Parathyroid adenoma (tissue), 2 donors: ENCODE measurements at regions not wholly inside any gene's neighbourhood (a gene's known extent, or its start where the extent isn't known, plus 50 kb on each side); places are given as distances from the start of the nearest gene placed in this dataset.

ENCODE experiments used
- H2AFZ ChIP-seq: fragments of 300-600 bp; sonication (generic); one replicate; pipeline ENCODE4 v1.7.0; 2017; ENCODE audit warnings: antibody characterized with exemption, mild to moderate bottlenecking
- H3K27ac ChIP-seq: fragments of 300-600 bp; sonication (generic); one replicate; pipeline ENCODE4 v1.7.0; 2017
- H3K27me3 ChIP-seq: fragments of 300-600 bp; sonication (generic); one replicate; pipeline ENCODE4 v1.7.0; 2017; ENCODE audit warnings: low read length; ENCODE audit not compliant: control insufficient read depth, insufficient read depth
- H3K36me3 ChIP-seq: fragments of 300-600 bp; sonication (generic); one replicate; pipeline ENCODE4 v1.7.0; 2017; ENCODE audit warnings: low read length; ENCODE audit not compliant: control insufficient read depth, insufficient read depth
- H3K4me1 ChIP-seq: fragments of 300-600 bp; sonication (generic); one replicate; pipeline ENCODE4 v1.7.0; 2017; ENCODE audit warnings: control low read depth
- H3K4me2 ChIP-seq: fragments of 300-600 bp; sonication (generic); one replicate; pipeline ENCODE4 v1.7.0; 2017; ENCODE audit warnings: low read length
- H3K4me3 ChIP-seq: fragments of 300-600 bp; sonication (generic); one replicate; pipeline ENCODE4 v1.7.0; 2017; ENCODE audit warnings: low read depth, low read length
- H3K79me2 ChIP-seq: fragments of 300-600 bp; sonication (generic); one replicate; pipeline ENCODE4 v1.7.0; 2017; ENCODE audit warnings: control low read depth
- H3K9ac ChIP-seq: fragments of 300-600 bp; sonication (generic); one replicate; pipeline ENCODE4 v1.7.0; 2017; ENCODE audit warnings: mild to moderate bottlenecking
- H3K9me3 ChIP-seq: fragments of 300-600 bp; sonication (generic); one replicate; pipeline ENCODE4 v1.7.0; 2017; ENCODE audit warnings: low read length; ENCODE audit not compliant: control insufficient read depth
- CTCF ChIP-seq: fragments of 300-600 bp; sonication (generic); IDR thresholded peaks from one replicate; pipeline ENCODE4 v1.7.0; 2017; ENCODE audit warnings: antibody characterized with exemption, mild to moderate bottlenecking
- donor health status: primary hyperparathyroidism.

- H3K27ac ChIP-seq: no peak overlapping the region
- H3K36me3 ChIP-seq: no peaks in the 10 kb centered on the region
- H3K4me1 ChIP-seq: no peaks in the 10 kb centered on the region
- no peaks in the 10 kb centered on the region for H3K27me3 ChIP-seq
- no peak overlapping the region for H3K4me3 ChIP-seq
- no peak overlapping the region for H3K9ac ChIP-seq
- no peaks in the 10 kb centered on the region for H3K79me2 ChIP-seq
- no peak overlapping the region for H3K4me2 ChIP-seq
- TF ChIP-seq CTCF: no peak
- no peaks in the 10 kb centered on the region for H3K9me3 ChIP-seq
- H2AFZ ChIP-seq: no peak overlapping the region
Measured at GRCh38 chrX:13261348-13261747, 58.5 kb downstream of the ATXN3L start.

GRCh38 chrX:13260598-13260997, 59.3 kb downstream of the ATXN3L start:
- Histone ChIP-seq H3K27me3 (no peaks in the 10 kb centered on the region), H3K27ac (no peak overlapping the region)

GRCh38 chrX:13258725-13259124, 61.1 kb downstream of the ATXN3L start:
- Histone ChIP-seq H3K27me3 (no peaks in the 10 kb centered on the region), H3K36me3 (no peaks in the 10 kb centered on the region), H3K4me3 (no peak overlapping the region), H3K79me2 (no peaks in the 10 kb centered on the region), H3K4me1 (no peaks in the 10 kb centered on the region), H3K27ac (no peak overlapping the region), H3K9ac (no peak overlapping the region), H2AFZ (no peak overlapping the region), H3K9me3 (no peaks in the 10 kb centered on the region), H3K4me2 (no peak overlapping the region)
- TF ChIP-seq CTCF: no peak

More at GRCh38 chrX:13260598-13260997, 59.3 kb downstream of the ATXN3L start:
- no peaks in the 10 kb centered on the region for H3K79me2 ChIP-seq
- H3K9ac ChIP-seq: no peak overlapping the region
- no peaks in the 10 kb centered on the region for H3K9me3 ChIP-seq
- TF ChIP-seq CTCF: no peak
- H3K36me3 ChIP-seq: no peaks in the 10 kb centered on the region
- no peak overlapping the region for H3K4me2 ChIP-seq
- H3K4me3 ChIP-seq: no peak overlapping the region
- H3K4me1 ChIP-seq: no peaks in the 10 kb centered on the region
- no peak overlapping the region for H2AFZ ChIP-seq

GRCh38 chrX:13258052-13258444, 61.8 kb downstream of the ATXN3L start:
- TF ChIP-seq CTCF: no peak
- no peaks in the 10 kb centered on the region for H3K4me1 ChIP-seq
- H3K9ac ChIP-seq: no peak overlapping the region

GRCh38 chrX:13257223-13258051, 62.4 kb downstream of the ATXN3L start:
- no peak overlapping the region for H3K4me3 ChIP-seq
- no peak overlapping the region for H3K9ac ChIP-seq
- H3K36me3 ChIP-seq: no peaks in the 10 kb centered on the region
- no peak overlapping the region for H2AFZ ChIP-seq
- no peak for TF ChIP-seq CTCF
- H3K27me3 ChIP-seq: no peaks in the 10 kb centered on the region
- no peaks in the 10 kb centered on the region for H3K79me2 ChIP-seq
- no peak overlapping the region for H3K4me2 ChIP-seq
- no peaks in the 10 kb centered on the region for H3K9me3 ChIP-seq
- H3K27ac ChIP-seq: no peak overlapping the region
- H3K4me1 ChIP-seq: no peaks in the 10 kb centered on the region

More at GRCh38 chrX:13258052-13258444, 61.8 kb downstream of the ATXN3L start:
- no peak overlapping the region for H3K27ac ChIP-seq
- no peaks in the 10 kb centered on the region for H3K27me3 ChIP-seq
- no peaks in the 10 kb centered on the region for H3K36me3 ChIP-seq
- no peaks in the 10 kb centered on the region for H3K9me3 ChIP-seq
- H3K4me2 ChIP-seq: no peak overlapping the region
- H2AFZ ChIP-seq: no peak overlapping the region
- no peaks in the 10 kb centered on the region for H3K79me2 ChIP-seq
- no peak overlapping the region for H3K4me3 ChIP-seq
